NCI-H2107 treated with DMSO at 0.1 percent for 48 hours (cell line): ENCODE measurements at regions not wholly inside any gene's neighbourhood (a gene's known extent, or its start where the extent isn't known, plus 50 kb on each side); places are given as distances from the start of the nearest gene placed in this dataset.

Experiments used
- DNase-seq: peaks from one replicate; lab custom pipeline; 2025; ENCODE audit not compliant: unreplicated experiment; lab: John Stamatoyannopoulos, UW

- DNase-seq = no peak
These were observed 69.7 kb upstream of the EGR2 start for GRCh38 chr10:62885684-62886461.

- DNase-seq = no peak
These were observed 64.0 kb upstream of the EGR2 start for GRCh38 chr10:62880162-62880561.

- DNase-seq = no peak
These were observed 57.7 kb upstream of the EGR2 start for GRCh38 chr10:62873866-62874265.

- no peak for DNase-seq
These were observed 54.7 kb upstream of the EGR2 start for GRCh38 chr10:62870866-62871265.

GRCh38 chr10:62869958-62870357, 53.8 kb upstream of the EGR2 start:
- DNase-seq = no peak

- DNase-seq = no peak
These were observed 50.8 kb upstream of the EGR2 start for GRCh38 chr10:62866941-62867340.

- no peak for DNase-seq
These were observed 50.3 kb upstream of the EGR2 start for GRCh38 chr10:62866451-62866850.
